ENCODE measurements at regions not wholly inside any gene's neighbourhood (a gene's known extent, or its start where the extent isn't known, plus 50 kb on each side); places are given as distances from the start of the nearest gene placed in this dataset.

DNA sequence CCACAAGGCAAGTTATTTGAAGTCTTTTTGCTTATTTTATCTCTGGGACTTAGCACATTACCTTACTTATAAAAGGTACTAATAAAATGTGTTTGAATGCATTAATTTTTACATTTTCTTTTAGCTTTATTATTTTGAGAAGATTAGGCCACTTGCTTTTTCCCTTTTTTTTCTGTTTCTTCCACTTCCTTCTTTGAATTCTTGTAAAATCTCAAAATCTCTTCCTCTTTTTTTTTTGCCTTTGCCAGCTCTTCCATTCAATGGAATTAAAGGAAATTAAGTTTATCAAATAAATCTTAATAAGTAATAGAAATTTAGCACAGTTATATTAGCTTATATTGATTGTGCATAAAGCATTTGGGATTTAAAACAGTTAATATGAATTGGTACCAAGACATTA lies 260.9 kb downstream of the SRGAP2C start:
- TF ChIP-seq, protein P1, sequence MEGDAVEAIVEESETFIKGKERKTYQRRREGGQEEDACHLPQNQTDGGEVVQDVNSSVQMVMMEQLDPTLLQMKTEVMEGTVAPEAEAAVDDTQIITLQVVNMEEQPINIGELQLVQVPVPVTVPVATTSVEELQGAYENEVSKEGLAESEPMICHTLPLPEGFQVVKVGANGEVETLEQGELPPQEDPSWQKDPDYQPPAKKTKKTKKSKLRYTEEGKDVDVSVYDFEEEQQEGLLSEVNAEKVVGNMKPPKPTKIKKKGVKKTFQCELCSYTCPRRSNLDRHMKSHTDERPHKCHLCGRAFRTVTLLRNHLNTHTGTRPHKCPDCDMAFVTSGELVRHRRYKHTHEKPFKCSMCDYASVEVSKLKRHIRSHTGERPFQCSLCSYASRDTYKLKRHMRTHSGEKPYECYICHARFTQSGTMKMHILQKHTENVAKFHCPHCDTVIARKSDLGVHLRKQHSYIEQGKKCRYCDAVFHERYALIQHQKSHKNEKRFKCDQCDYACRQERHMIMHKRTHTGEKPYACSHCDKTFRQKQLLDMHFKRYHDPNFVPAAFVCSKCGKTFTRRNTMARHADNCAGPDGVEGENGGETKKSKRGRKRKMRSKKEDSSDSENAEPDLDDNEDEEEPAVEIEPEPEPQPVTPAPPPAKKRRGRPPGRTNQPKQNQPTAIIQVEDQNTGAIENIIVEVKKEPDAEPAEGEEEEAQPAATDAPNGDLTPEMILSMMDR (IDR thresholded peaks at IDR 0.05), result no peak
- no peak for TF ChIP-seq POLR2A (IDR thresholded peaks at IDR 0.05)
